HG03175 (cell line): ENCODE measurements at regions not wholly inside any gene's neighbourhood (a gene's known extent, or its start where the extent isn't known, plus 50 kb on each side); places are given as distances from the start of the nearest gene placed in this dataset.
"Not testable (repeated sequence)": the region's sequence is repeated elsewhere in the genome, so short reads cannot be mapped to it uniquely, and the experiment has no call there.

Experiments
- ATAC-seq: cut with Tn5 transposase; IDR thresholded peaks from one replicate; pipeline ENCODE4 v1.9.1; 2021; ENCODE audit warnings: mild to moderate bottlenecking, moderate library complexity; ENCODE audit not compliant: unreplicated experiment

GRCh38 chr3:5732081-5732480, 544.6 kb downstream of the EDEM1 start:
- ATAC-seq: no peak

DNA sequence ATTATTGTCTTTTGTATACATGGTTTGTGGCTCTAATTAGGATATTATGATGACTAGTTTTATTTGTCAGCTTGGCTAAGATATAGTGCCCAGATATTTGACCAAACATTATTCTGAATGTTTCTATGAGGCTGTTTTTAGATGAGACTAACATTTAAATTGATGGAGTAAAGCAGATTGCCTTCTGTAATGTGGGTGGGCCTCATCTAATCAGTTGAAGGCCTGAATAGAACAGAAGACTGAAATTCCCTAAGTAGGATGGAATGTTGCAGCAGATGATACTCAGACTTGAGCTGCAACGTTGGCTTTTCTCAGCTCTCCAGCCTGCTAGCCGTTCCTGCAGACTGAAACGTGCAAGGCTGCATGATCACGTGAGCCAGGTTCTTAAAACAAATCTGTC, 546.5 kb downstream of the EDEM1 start:
- no peak for ATAC-seq

GRCh38 chr3:5735896-5736295, 548.4 kb downstream of the EDEM1 start:
- no peak for ATAC-seq

DNA sequence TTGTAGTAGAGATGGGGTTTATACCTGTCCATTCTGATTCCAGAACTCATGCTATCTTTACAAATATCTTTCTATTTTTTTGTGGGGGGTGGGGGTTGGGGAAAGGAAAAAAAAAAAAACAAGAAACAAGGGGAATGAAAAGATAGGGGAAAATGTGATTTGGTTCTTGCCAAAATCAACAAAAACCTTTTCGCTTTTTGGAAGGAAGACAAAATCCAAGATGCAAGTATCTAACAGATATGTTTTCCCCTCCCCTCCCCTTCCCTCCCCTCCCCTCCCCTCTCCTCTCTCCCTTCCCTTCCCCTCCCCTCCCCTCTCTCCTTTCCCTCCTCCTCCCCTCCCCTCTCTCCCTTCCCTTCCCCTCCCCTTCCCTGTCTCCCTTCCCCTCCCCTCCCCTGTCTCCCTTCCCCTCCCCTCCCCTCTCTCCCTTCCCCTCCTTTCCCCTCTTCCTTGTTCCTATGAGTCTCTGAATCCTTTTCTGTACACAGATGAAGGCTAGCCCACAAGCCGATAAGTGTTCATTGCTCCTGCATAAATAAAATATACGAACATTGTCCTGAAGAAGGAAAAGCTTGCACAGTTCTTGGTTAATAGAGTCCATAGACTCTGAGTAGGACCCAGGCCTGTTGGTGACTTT, 551.9 kb downstream of the EDEM1 start:
- ATAC-seq: no peak

DNA sequence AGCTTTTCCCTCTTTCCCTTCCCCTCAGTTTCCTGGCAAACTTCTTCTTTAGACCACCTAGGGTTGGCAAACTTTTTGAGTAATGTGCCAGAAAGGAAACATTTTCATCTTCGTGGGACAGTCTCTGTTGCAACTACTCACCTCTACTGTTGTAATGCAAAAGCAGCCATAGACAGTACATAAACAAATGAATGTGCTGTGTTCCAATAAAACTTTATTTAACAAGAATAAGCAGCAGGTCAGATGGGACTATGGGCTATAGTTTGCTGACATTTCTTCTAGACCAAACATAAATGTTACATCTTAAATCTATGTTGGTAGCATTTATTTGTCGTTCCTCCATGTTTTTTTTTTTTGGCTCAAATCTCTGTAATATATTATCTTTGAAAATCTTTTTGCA, 552.4 kb downstream of the EDEM1 start:
- no peak for ATAC-seq

DNA sequence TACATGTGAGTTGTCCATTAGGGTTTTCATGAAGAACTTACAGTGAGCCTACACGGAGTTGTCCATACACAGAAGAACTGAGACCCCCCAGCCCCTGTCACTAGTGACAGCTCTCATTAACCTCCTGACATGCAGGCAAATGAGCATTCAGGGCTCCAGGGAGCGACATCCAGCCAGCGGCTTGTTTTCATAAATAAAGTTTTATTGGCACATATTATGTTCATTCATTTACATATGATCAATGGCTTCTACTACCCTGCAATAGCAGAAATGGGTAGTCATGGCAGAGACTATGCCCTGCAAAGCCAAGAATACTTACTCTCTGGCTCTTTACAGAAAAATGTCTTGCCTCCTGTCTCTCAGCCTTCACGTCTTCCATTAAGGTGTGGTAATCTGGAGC, 553.5 kb downstream of the EDEM1 start:
- ATAC-seq: no peak

DNA sequence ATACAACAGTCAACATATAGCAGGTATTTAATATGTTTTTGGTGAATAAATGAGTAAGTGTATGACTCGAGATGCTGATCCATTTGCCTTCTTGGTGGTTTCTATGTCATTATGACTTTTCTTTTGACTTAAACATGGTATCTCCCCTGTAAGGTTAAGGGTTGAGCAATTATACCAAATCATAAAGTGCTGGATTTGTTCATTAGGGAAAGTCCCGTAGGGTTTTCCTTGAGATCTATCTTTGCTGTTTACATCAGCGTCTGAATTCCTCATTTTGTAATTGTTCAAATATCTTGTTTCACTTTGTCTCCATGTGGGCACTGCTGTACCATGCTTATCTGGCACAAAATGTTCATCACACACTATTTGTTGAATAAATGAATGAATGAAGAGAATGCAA, 562.6 kb downstream of the EDEM1 start:
- ATAC-seq: no peak

GRCh38 chr3:5750874-5751640, 563.5 kb downstream of the EDEM1 start:
- no peak for ATAC-seq

- peak; percentile 76 for ATAC-seq
Measured at GRCh38 chr3:5754602-5755001, 567.1 kb downstream of the EDEM1 start.

GRCh38 chr3:5756443-5756842, 568.9 kb downstream of the EDEM1 start:
- ATAC-seq: no peak

DNA sequence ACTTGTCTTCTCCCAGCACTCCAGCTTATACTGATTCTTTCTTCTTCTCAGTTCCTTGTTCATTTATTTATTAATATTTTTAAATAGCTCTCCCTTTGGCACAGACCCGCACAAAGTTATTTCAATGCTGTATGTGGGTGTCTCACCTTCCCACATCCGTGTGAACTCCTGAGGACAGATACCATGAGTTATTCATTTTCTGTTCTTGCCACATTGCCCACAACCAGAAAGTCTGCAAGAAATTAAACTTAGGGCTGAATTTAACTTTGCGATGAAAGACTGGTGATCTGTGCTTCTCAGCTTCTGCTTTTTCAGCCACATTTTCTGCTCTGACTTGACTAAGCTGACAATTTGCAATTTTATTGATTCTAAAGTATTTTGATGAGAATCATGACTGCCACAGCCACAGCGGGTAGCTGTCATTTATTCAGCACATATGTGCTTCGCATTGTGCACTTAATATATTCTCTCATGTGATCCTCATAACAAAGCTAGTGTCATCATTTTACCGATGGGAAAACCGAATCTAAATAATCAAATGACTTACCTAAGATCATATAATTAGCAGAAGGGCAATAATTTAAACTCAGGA, 569.8 kb downstream of the EDEM1 start:
- no peak for ATAC-seq

DNA sequence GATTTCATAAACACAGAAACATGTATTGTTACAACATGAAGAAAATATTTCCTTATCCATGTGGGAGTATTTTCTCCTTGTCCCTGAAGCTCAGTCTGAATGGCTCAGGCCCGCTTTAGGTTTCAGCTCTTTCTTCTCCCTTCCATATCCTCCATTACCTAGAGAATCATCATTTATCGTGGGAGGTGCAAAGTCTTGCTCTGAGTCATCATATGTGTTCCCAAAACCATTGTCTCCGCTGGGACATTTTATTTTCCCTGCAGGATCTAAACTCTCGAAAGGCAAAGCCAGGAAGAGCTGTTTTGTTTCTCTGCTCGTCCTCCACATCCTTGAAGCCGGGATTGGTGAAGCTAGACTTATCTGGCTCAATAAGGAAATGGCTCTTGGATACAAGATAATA, 571.2 kb downstream of the EDEM1 start:
- no peak for ATAC-seq

- no peak for ATAC-seq
Measured at GRCh38 chr3:5762506-5762905, 575.0 kb downstream of the EDEM1 start.

DNA sequence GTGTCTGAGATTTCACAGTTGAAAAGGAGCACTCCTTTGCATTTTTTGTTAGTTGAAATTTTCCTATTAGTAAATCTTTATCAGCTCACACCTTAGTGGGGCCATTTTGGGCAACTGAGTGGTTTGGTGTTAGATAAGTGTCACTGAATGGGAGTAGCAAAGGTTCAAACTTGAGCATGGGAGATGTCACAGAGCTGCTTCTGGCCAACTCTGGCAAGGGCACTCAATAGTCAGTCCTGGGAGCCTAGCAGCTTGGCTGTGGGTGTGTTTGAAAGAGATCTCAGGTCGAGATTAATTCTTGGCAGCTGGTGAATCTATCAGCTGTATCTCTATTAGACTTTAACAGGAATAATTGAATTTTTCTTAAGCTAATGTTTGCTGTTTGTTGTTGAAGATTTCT, 579.3 kb downstream of the EDEM1 start:
- ATAC-seq: no peak

GRCh38 chr3:5767304-5767703, 579.8 kb downstream of the EDEM1 start:
- ATAC-seq: no peak

- no peak for ATAC-seq
Measured at GRCh38 chr3:5768281-5768945, 580.9 kb downstream of the EDEM1 start.

- no peak for ATAC-seq
Measured at GRCh38 chr3:5769825-5770224, 582.3 kb downstream of the EDEM1 start.

GRCh38 chr3:5774337-5774736, 586.8 kb downstream of the EDEM1 start:
- ATAC-seq: no peak

DNA sequence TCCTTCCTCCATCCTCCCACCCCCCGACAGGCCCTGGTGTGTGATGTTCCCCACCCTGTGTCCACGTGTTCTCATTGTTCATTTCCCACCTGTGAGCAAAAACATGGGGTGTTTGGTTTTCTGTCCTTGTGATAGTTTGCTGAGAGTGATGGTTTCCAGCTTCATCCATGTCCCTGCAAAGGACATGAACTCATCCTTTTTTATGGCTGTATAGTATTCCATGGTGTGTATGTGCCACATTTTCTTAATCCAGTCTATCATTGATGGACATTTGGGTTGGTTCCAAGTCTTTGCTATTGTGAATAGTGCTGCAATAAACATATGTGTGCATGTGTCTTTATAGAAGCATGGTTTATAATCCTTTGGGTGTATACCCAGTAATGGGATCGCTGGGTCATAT, 587.6 kb downstream of the EDEM1 start:
- not testable (repeated sequence) for ATAC-seq

DNA sequence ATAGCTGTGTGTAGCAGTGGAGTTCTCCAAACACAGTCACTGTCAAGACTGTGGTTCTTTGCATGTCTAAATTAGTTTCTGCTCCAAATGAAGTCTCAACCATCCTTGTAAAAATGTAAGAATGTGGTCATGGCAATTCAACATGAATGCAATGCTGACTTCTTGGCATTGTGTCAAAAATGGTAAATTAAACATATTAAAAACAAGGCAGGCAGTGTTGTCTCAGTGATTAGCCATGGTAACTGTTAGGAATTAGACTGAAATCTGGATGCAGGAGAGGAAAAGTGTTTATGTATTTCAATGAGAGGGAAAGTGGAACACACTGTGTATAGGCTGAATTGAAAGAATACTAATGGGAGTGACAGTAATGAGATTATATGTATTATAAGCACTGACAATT, 597.2 kb downstream of the EDEM1 start:
- no peak for ATAC-seq

DNA sequence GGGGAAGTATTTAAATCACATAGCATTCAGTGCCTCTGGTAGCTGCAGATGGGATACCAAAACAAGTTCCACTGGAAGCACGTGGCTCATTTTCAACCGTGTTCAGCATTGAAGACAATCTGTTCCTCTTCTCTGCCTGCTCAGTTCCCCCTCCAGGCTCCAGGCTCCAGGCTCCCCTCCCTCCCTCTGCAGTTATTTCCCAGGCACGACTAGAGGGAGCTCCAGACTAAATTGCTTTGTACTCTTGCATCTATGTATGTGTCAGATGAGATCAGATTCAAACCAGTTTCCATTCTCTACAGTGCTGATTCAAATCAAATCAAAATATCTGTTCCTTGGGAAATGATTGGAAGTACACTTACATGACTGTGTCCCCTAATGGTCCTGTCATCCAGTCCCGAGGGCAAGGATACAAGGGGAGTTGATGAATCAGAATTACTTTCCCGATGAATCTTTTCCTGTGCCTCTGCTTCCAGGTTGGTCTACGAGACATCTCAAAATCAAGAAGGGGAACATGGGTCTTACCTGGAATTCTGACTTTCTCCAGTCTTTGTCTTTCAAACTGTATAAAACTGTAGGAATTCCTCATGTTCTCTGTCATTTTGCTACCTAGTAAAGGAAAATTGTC, 600.5 kb downstream of the EDEM1 start:
- ATAC-seq: no peak
